ENCODE measurements at regions not wholly inside any gene's neighbourhood (a gene's known extent, or its start where the extent isn't known, plus 50 kb on each side); places are given as distances from the start of the nearest gene placed in this dataset.
"Not testable (repeated sequence)": the region's sequence is repeated elsewhere in the genome, so short reads cannot be mapped to it uniquely, and the experiment has no call there.

DNA sequence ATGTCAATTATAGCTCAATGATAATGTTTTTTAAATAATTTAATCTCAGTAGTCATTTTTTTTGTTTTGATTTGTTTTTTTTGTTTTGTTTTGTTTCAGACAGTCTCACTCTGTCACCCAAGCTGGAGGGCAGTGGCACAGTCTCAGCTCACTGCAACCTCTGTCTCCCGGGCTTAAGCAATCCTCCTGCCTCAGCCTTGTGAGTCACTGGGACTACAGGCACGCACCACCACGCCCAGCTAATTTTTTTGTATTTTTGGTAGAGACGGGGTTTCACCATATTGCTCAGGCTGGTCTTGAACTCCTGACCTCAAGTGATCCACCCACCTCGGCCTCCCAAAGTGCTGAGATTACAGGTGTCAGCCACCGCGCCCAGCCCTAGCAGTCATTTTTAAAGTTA, 60.6 kb upstream of the RTL6 start:
- WGBS (ENCODE audit: low lambda C conversion rate), result 58% methylated on average over 7 of the region's 7 CpGs
- H3K36me3 ChIP-seq (replicated peaks in 1 of 2; ENCODE audit: control insufficient read depth in 1 of 2, insufficient read depth in 2 of 2, low read length in 1 of 2); H3K27ac ChIP-seq (ENCODE audit: low read depth in 2 of 2, low read length in 1 of 2); H3K9me2 ChIP-seq; H3K9ac ChIP-seq; H3K4me2 ChIP-seq; H3F3A ChIP-seq (replicated peaks; ENCODE audit: insufficient read depth); H3K79me2 ChIP-seq (ENCODE audit: insufficient read depth); H4K20me1 ChIP-seq (ENCODE audit: insufficient read depth); H3K4me1 ChIP-seq (ENCODE audit: control insufficient read depth in 1 of 2, insufficient read depth in 2 of 2, low read depth in 1 of 2, low read length in 1 of 2); H3K9me3 ChIP-seq; POLR2A ChIA-PET; H2AFZ ChIP-seq (ENCODE audit: low read depth); H3K4me3 ChIP-seq (ENCODE audit: low read depth in 2 of 2, low read length in 1 of 2); DNase-seq: not testable (repeated sequence)
- peaks cover 20% of the 10 kb centered on the region for H3K27me3 ChIP-seq (ENCODE audit: insufficient read depth)
- CTCF ChIA-PET, result interaction anchor here (0.6 kb wide), 1 partner anchor 566 kb away, joined by 3 read pairs; no protein-coding TSS in a partner anchor

DNA sequence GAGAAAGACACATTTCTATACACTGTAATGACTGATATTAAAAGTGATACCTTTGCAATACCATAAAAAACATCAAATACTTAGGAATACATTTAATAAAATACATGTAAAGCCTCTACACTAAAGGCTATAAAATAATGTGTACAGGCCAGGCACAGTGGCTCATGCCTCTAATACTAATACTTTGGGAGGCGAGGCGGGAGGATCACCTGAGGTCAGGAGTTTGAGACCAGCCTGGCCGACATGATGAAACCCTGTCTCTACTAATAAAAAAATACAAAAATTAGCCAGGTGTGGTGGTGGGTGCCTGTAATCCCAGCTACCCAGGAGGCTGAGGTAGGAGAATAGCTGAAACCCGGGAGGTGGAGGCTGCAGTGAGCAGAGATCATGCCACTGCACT, 59.8 kb upstream of the RTL6 start:
- H4K20me1 ChIP-seq (ENCODE audit: insufficient read depth); H3K36me3 ChIP-seq (replicated peaks in 1 of 2; ENCODE audit: control insufficient read depth in 1 of 2, insufficient read depth in 2 of 2, low read length in 1 of 2); H3K4me1 ChIP-seq (ENCODE audit: control insufficient read depth in 1 of 2, insufficient read depth in 2 of 2, low read depth in 1 of 2, low read length in 1 of 2); H3K4me3 ChIP-seq (ENCODE audit: low read depth in 2 of 2, low read length in 1 of 2); DNase-seq; H3K79me2 ChIP-seq (ENCODE audit: insufficient read depth); H3K27ac ChIP-seq (ENCODE audit: low read depth in 2 of 2, low read length in 1 of 2); H2AFZ ChIP-seq (ENCODE audit: low read depth); H3K9ac ChIP-seq; H3K9me2 ChIP-seq; H3K9me3 ChIP-seq; POLR2A ChIA-PET; H3F3A ChIP-seq (replicated peaks; ENCODE audit: insufficient read depth); H3K4me2 ChIP-seq: not testable (repeated sequence)
- WGBS (ENCODE audit: low lambda C conversion rate), result 68% methylated on average over 4 of the region's 4 CpGs
- CTCF ChIA-PET, result interaction anchor here (1.1 to 1.5 kb wide), 2 partner anchors 9 to 69 kb away, joined by 3 to 6 read pairs; no protein-coding TSS in a partner anchor
- H3K27me3 ChIP-seq (ENCODE audit: insufficient read depth), result peaks cover 20% of the 10 kb centered on the region

DNA sequence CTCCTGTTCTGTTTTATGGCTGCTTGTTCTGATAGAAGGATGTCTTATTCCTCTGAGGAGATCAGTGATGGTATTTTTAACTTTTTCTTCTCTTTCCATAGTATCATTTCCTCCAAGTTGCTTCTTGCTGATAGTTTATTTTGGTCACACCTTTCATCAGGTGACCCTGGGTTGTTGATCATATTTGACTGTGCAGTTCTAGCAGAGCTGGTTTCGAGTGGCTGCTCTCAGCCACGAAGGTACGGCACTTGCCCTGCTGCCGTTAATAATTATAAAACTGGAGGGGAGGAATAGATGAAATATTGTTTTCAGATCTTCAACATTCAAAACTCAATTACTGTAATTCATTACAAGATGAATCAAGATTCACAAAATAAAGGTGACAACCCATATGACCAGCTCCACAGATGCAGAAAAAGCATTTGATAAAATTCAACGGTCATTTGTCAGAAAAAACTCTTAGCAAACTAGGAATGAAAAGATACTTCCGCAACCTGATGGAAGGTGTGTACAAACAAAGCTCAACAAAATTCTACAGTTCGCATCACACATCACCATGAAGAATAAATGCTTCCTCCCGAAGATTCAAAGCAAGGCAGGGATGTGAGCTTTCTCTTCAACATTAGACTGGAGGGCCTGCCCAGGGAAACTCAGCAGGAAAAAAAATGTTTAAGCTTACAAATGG, 59.2 kb upstream of the RTL6 start:
- ChIA-PET CTCF (interaction anchor here (0.7 to 1.5 kb wide), 3 partner anchors 10 to 70 kb away, joined by 3 to 6 read pairs (median 3); no protein-coding TSS in a partner anchor), POLR2A (no interaction called here)
- Histone ChIP-seq H3K9me3 (no peaks in the 10 kb centered on the region), H3K79me2 (ENCODE audit: insufficient read depth) (no peaks in the 10 kb centered on the region), H3K36me3 (replicated peaks in 1 of 2; ENCODE audit: control insufficient read depth in 1 of 2, insufficient read depth in 2 of 2, low read length in 1 of 2) (no peaks in the 10 kb centered on the region), H4K20me1 (ENCODE audit: insufficient read depth) (no peaks in the 10 kb centered on the region), H3F3A (replicated peaks; ENCODE audit: insufficient read depth) (no peaks in the 10 kb centered on the region), H3K9me2 (no peaks in the 10 kb centered on the region), H3K27me3 (ENCODE audit: insufficient read depth) (peaks cover 20% of the 10 kb centered on the region), H3K4me1 (ENCODE audit: control insufficient read depth in 1 of 2, insufficient read depth in 2 of 2, low read depth in 1 of 2, low read length in 1 of 2) (no peaks in the 10 kb centered on the region), H3K27ac (ENCODE audit: low read depth in 2 of 2, low read length in 1 of 2) (no peak overlapping the region), H2AFZ (ENCODE audit: low read depth) (no peak overlapping the region), H3K4me3 (ENCODE audit: low read depth in 2 of 2, low read length in 1 of 2) (no peak overlapping the region), H3K4me2 (no peak overlapping the region), H3K9ac (no peak overlapping the region)
- TF ChIP-seq GABPA (IDR thresholded peaks at IDR 0.05; ENCODE audit: low read depth) (no peak), RFX5 (IDR thresholded peaks at IDR 0.05; ENCODE audit: low read length) (no peak), ELF1 (IDR thresholded peaks at IDR 0.05) (no peak)
- WGBS (ENCODE audit: low lambda C conversion rate), result 60% methylated on average over 8 of the region's 8 CpGs
- DNase-seq, result no peak

DNA sequence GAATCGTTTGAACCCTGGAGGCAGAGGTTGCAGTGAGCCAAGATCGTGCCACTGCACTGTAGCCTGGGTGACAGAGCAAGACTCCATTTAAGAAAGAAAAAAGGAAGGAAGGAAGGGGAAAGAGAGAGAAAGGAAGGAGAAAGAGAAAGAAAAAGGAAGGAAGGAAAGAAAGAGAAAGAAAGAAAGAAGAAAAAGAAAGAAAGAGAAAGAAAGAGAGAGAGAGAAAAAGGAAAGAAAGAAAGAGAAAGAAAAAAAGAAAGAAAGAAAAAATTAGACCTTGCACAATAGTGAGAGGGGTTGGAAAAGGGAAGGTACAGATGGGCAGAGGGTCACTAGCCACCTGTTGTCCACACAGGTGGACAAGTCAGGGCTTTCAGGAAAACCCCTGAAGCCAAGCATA, 57.6 kb upstream of the RTL6 start:
- no peak for TF ChIP-seq FOSL2 (IDR thresholded peaks at IDR 0.05; ENCODE audit: borderline replicate concordance, low read depth)
- TF ChIP-seq SIN3A (IDR thresholded peaks at IDR 0.05; ENCODE audit: borderline replicate concordance, low read depth, low read length), result no peak
- no peak for TF ChIP-seq RAD21 (IDR thresholded peaks at IDR 0.05; ENCODE audit: low read length)
- TF ChIP-seq JUND (IDR thresholded peaks at IDR 0.05), result no peak
- TF ChIP-seq, protein P1, sequence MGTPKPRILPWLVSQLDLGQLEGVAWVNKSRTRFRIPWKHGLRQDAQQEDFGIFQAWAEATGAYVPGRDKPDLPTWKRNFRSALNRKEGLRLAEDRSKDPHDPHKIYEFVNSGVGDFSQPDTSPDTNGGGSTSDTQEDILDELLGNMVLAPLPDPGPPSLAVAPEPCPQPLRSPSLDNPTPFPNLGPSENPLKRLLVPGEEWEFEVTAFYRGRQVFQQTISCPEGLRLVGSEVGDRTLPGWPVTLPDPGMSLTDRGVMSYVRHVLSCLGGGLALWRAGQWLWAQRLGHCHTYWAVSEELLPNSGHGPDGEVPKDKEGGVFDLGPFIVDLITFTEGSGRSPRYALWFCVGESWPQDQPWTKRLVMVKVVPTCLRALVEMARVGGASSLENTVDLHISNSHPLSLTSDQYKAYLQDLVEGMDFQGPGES (IDR thresholded peaks at IDR 0.05; ENCODE audit: low read depth, low read length), result no peak
- TF ChIP-seq YY1 (IDR thresholded peaks at IDR 0.05; ENCODE audit: low read depth), result no peak
- TF ChIP-seq, protein P2, sequence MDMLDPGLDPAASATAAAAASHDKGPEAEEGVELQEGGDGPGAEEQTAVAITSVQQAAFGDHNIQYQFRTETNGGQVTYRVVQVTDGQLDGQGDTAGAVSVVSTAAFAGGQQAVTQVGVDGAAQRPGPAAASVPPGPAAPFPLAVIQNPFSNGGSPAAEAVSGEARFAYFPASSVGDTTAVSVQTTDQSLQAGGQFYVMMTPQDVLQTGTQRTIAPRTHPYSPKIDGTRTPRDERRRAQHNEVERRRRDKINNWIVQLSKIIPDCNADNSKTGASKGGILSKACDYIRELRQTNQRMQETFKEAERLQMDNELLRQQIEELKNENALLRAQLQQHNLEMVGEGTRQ (IDR thresholded peaks at IDR 0.05; ENCODE audit: borderline replicate concordance, low read depth, low read length), result no peak
- TF ChIP-seq TAF1 (IDR thresholded peaks at IDR 0.05; ENCODE audit: borderline replicate concordance, low read depth, low read length), result no peak
- no peak overlapping the region for H3K4me3 ChIP-seq (ENCODE audit: low read depth in 2 of 2, low read length in 1 of 2)
- no peaks in the 10 kb centered on the region for H3F3A ChIP-seq (replicated peaks; ENCODE audit: insufficient read depth)
- 19% methylated on average over 2 of the region's 2 CpGs for WGBS (ENCODE audit: low lambda C conversion rate)
- H3K79me2 ChIP-seq (ENCODE audit: insufficient read depth), result no peaks in the 10 kb centered on the region
- ChIA-PET CTCF (no interaction called here), POLR2A (no interaction called here)
- H2AFZ ChIP-seq (ENCODE audit: low read depth), result no peak overlapping the region
- no peaks in the 10 kb centered on the region for H3K9me2 ChIP-seq
- H3K9me3 ChIP-seq, result no peaks in the 10 kb centered on the region
- H3K27me3 ChIP-seq (ENCODE audit: insufficient read depth), result peaks cover 20% of the 10 kb centered on the region
- no peak overlapping the region for H3K27ac ChIP-seq (ENCODE audit: low read depth in 2 of 2, low read length in 1 of 2)
- no peak overlapping the region for H3K4me2 ChIP-seq
- no peaks in the 10 kb centered on the region for H3K4me1 ChIP-seq (ENCODE audit: control insufficient read depth in 1 of 2, insufficient read depth in 2 of 2, low read depth in 1 of 2, low read length in 1 of 2)
- DNase-seq, result no peak
- no peak overlapping the region for H3K9ac ChIP-seq
- H4K20me1 ChIP-seq (ENCODE audit: insufficient read depth), result no peaks in the 10 kb centered on the region
- H3K36me3 ChIP-seq (replicated peaks in 1 of 2; ENCODE audit: control insufficient read depth in 1 of 2, insufficient read depth in 2 of 2, low read length in 1 of 2), result no peaks in the 10 kb centered on the region
